ENCODE measurements at regions not wholly inside any gene's neighbourhood (a gene's known extent, or its start where the extent isn't known, plus 50 kb on each side); places are given as distances from the start of the nearest gene placed in this dataset.

GRCh38 chr5:38188591-38188990 lies 69.8 kb upstream of the EGFLAM start:
- TF ChIP-seq, protein P1, sequence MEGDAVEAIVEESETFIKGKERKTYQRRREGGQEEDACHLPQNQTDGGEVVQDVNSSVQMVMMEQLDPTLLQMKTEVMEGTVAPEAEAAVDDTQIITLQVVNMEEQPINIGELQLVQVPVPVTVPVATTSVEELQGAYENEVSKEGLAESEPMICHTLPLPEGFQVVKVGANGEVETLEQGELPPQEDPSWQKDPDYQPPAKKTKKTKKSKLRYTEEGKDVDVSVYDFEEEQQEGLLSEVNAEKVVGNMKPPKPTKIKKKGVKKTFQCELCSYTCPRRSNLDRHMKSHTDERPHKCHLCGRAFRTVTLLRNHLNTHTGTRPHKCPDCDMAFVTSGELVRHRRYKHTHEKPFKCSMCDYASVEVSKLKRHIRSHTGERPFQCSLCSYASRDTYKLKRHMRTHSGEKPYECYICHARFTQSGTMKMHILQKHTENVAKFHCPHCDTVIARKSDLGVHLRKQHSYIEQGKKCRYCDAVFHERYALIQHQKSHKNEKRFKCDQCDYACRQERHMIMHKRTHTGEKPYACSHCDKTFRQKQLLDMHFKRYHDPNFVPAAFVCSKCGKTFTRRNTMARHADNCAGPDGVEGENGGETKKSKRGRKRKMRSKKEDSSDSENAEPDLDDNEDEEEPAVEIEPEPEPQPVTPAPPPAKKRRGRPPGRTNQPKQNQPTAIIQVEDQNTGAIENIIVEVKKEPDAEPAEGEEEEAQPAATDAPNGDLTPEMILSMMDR (conservative IDR thresholded peaks at IDR 0.05 in 1 of 2, IDR thresholded peaks at IDR 0.05 in 1 of 2; ENCODE audit: low read depth in 1 of 2, low read length in 2 of 2) = no peak
- TF ChIP-seq EZH2 (IDR thresholded peaks at IDR 0.05; ENCODE audit: low read length, missing control alignments) = no peak
